Thyroid gland (tissue), 4 donors: ENCODE measurements at regions not wholly inside any gene's neighbourhood (a gene's known extent, or its start where the extent isn't known, plus 50 kb on each side); places are given as distances from the start of the nearest gene placed in this dataset.

ENCODE experiments used
- CTCF ChIP-seq, 6 experiments: fragments of 200-600 bp in 3 of 6; fragments of 450-650 bp in 3 of 6; sonication (generic) in 3 of 6; IDR thresholded peaks; one replicate each; pipeline ENCODE4 v1.5.1; 2016 to 2019; ENCODE audit warnings: antibody characterized with exemption in 6 of 6, mild to moderate bottlenecking in 2 of 6, inconsistent platforms in 1 of 6, moderate library complexity in 1 of 6
- POLR2A ChIP-seq, 2 donors: fragments of 450-650 bp; IDR thresholded peaks; one replicate each; pipeline ENCODE4 v1.6.1; 2017; ENCODE audit warnings: antibody characterized with exemption in 2 of 2, mild to moderate bottlenecking in 2 of 2, moderate library complexity in 1 of 2

GRCh38 chr4:110886856-110887255 lies 264.0 kb upstream of the PITX2 start:
- TF ChIP-seq CTCF (IDR thresholded peaks at IDR 0.05) (no peak), POLR2A (IDR thresholded peaks at IDR 0.05) (no peak)
